Heart left ventricle (tissue), 16 donors: ENCODE measurements at regions not wholly inside any gene's neighbourhood (a gene's known extent, or its start where the extent isn't known, plus 50 kb on each side); places are given as distances from the start of the nearest gene placed in this dataset.

ENCODE experiments used
- ATAC-seq, 4 donors: fragments of 200-7000 bp; cut with Tn5 transposase; one replicate each; pipeline ENCODE4 v1.9.1; 2020 to 2022; ENCODE audit warnings: moderate library complexity in 4 of 4, mild to moderate bottlenecking in 3 of 4, moderate number of reproducible peaks in 1 of 4
- DNase-seq, 5 donors: peaks; one replicate each; pipeline ENCODE4 v3.0.0-alpha.2; 2020
- H3K27ac ChIP-seq, 12 donors: fragments of 200-600 bp; sonication (generic) in 4 of 12; one replicate each; pipeline versions ENCODE4 v1.5.0 to v1.8.0; 2016 to 2022; ENCODE audit warnings: mild to moderate bottlenecking in 2 of 12
- H3K27me3 ChIP-seq, 9 donors: fragments of 200-600 bp; sonication (generic) in 2 of 9; one replicate each; pipeline versions ENCODE4 v1.5.1 to v1.8.0; 2016 to 2022; ENCODE audit warnings: mild to moderate bottlenecking in 3 of 9
- H3K36me3 ChIP-seq, 9 donors: fragments of 200-600 bp; sonication (generic) in 2 of 9; one replicate each; pipeline versions ENCODE4 v1.5.0 to v1.8.0; 2018 to 2022; ENCODE audit warnings: mild to moderate bottlenecking in 2 of 9
- H3K4me1 ChIP-seq, 12 donors: fragments of 200-600 bp; sonication (generic) in 4 of 12; one replicate each; pipeline versions ENCODE4 v1.5.0 to v1.8.0; 2016 to 2022; ENCODE audit warnings: mild to moderate bottlenecking in 3 of 12
- H3K4me3 ChIP-seq, 12 donors: fragments of 200-600 bp; sonication (generic) in 4 of 12; one replicate each; pipeline versions ENCODE4 v1.5.0 to v1.8.0; 2017 to 2022; ENCODE audit warnings: mild to moderate bottlenecking in 9 of 12, moderate library complexity in 4 of 12
- H3K9me3 ChIP-seq, 12 donors: fragments of 200-600 bp; sonication (generic) in 4 of 12; one replicate each; pipeline versions ENCODE4 v1.5.0 to v1.8.0; 2016 to 2022; ENCODE audit warnings: mild to moderate bottlenecking in 1 of 12
- POLR2A ChIP-seq, 2 donors: fragments of 450-650 bp; IDR thresholded peaks; one replicate each; pipeline ENCODE4 v1.6.1; 2017; ENCODE audit warnings: antibody characterized with exemption in 2 of 2, mild to moderate bottlenecking in 2 of 2, moderate library complexity in 2 of 2
- WGBS, 4 donors: extraction: QIAGEN DNeasy Blood & Tissue Kit in 2 of 4; methylation state at CpG; one replicate each; pipeline versions ENCODE4 v1.1.5 to v1.1.7; 2013 to 2018; 5-methylcytosine and 5-hydroxymethylcytosine counted together
- intact Hi-C, 10 donors: fragments of 100-400 bp; cut with DNase I; formaldehyde crosslinking; loops; one replicate each; pipeline versions ENCODE4 v1.11.1 to v1.14.2; 2022
- TF ChIP-seq, protein P1 (sequence below), 12 donors: fragments of 200-600 bp; sonication (generic) in 4 of 12; IDR thresholded peaks; one replicate each; pipeline versions ENCODE4 v1.5.0 to v1.8.0; 2018 to 2022; ENCODE audit warnings: antibody characterized with exemption in 12 of 12, mild to moderate bottlenecking in 5 of 12
- donor health status: ischemic (EF 13 %, LVEDD 7.1; RV severe dilation, severe dysfunction).
- donor health status: healthy with polysubstance abuse.
- donor health status: DM: no; HTN: yes; CAD: no.
- donor health status: DM: no; HTN: no; CAD: no.
- donor health status: ischemic (EF 25% LVEDD 6.9; RV normal size, moderate dysfunction).
- donor health status: ischemic (EF 25% LVEDD 5.7; RV mildly dilated, moderate dysfunction).
- donor health status: healthy.
- donor health status: DM: yes; HTN: yes; CAD: no.
- donor health status: ischemic (EF 35%, LVEDD 5.7; RV mildly dilated, moderate dysfunction).
- donor health status: nonischemic (EF 11% LVEDD 7.7; RV severe dilation, severe dysfunction).
- donor health status: DM: yes; HTN: yes; CAD: no.
- donor health status: PGD.
- donor health status: ischemic (EF 29% LVEDD 5.4; RV normal size, mild dysfunction).
- donor health status: nonischemic (EF 23%, LVEDD 6.1; RV moderate dilation, normal function).

- intact Hi-C loops, result no loop called here
- Histone ChIP-seq H3K27me3 (peaks cover 0 to 41% (median 18%) of the 10 kb centered on the region in 9 donors), H3K36me3 (no peaks in the 10 kb centered on the region), H3K4me3 (peak overlapping the region in 11 of 12 donors; percentile 9 to 47 (median 38)), H3K27ac (no peak overlapping the region), H3K9me3 (no peaks in the 10 kb centered on the region), H3K4me1 (peaks cover 0 to 12% (median 0%) of the 10 kb centered on the region in 12 donors)
- ATAC-seq (peak in 2 of 4 donors; percentile 30 to 44), DNase-seq (no peak)
- no peak for TF ChIP-seq POLR2A (IDR thresholded peaks at IDR 0.05)
- TF ChIP-seq, protein P1, sequence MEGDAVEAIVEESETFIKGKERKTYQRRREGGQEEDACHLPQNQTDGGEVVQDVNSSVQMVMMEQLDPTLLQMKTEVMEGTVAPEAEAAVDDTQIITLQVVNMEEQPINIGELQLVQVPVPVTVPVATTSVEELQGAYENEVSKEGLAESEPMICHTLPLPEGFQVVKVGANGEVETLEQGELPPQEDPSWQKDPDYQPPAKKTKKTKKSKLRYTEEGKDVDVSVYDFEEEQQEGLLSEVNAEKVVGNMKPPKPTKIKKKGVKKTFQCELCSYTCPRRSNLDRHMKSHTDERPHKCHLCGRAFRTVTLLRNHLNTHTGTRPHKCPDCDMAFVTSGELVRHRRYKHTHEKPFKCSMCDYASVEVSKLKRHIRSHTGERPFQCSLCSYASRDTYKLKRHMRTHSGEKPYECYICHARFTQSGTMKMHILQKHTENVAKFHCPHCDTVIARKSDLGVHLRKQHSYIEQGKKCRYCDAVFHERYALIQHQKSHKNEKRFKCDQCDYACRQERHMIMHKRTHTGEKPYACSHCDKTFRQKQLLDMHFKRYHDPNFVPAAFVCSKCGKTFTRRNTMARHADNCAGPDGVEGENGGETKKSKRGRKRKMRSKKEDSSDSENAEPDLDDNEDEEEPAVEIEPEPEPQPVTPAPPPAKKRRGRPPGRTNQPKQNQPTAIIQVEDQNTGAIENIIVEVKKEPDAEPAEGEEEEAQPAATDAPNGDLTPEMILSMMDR (IDR thresholded peaks at IDR 0.05), result no peak
- 2 to 3% (median 2%) methylated on average over 38 to 61 of the region's 61 CpGs for WGBS, 4 donors
These were observed 66.8 kb upstream of the RGS7 start for GRCh38 chr1:241423541-241424479.

DNA sequence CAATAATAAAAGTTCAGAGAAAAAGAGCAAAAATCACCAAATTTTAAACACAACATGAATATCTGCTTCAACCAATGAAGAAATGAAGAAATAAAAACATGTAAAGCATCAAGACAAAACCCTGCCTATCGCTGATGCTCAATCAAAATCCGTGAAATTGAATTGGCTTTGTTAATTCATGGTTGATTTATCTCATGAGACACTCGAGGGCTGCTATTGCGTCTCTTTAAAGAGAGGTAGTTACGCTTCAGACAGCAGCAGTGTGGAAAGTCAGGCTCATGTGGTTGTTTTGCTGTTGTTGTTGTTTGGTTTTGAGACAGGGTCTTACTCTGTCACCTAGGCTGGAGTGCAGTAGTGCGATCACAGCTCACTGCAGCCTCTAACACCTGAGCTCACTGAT is 65.5 kb upstream of the RGS7 start:
- no peaks in the 10 kb centered on the region for H3K9me3 ChIP-seq
- intact Hi-C loops, result no loop called here
- peaks cover 0 to 41% (median 18%) of the 10 kb centered on the region in 9 donors for H3K27me3 ChIP-seq
- H3K27ac ChIP-seq, result no peak overlapping the region
- ATAC-seq (no peak), DNase-seq (no peak)
- 85 to 89% (median 86%) methylated on average over 6 of the region's 6 CpGs for WGBS, 4 donors
- H3K36me3 ChIP-seq, result no peaks in the 10 kb centered on the region
- TF ChIP-seq, protein P1 (IDR thresholded peaks at IDR 0.05), result no peak
- no peak for TF ChIP-seq POLR2A (IDR thresholded peaks at IDR 0.05)
- no peak overlapping the region for H3K4me3 ChIP-seq
- peaks cover 0 to 12% (median 0%) of the 10 kb centered on the region in 12 donors for H3K4me1 ChIP-seq

- ATAC-seq (no peak), DNase-seq (no peak)
- no peaks in the 10 kb centered on the region for H3K36me3 ChIP-seq
- H3K4me3 ChIP-seq, result no peak overlapping the region
- H3K4me1 ChIP-seq, result peaks cover 0 to 12% (median 0%) of the 10 kb centered on the region in 12 donors
- TF ChIP-seq POLR2A (IDR thresholded peaks at IDR 0.05), result no peak
- TF ChIP-seq, protein P1 (IDR thresholded peaks at IDR 0.05), result no peak
- no peaks in the 10 kb centered on the region for H3K9me3 ChIP-seq
- H3K27ac ChIP-seq, result no peak overlapping the region
- 78 to 85% (median 81%) methylated on average over 3 of the region's 3 CpGs for WGBS, 4 donors
- H3K27me3 ChIP-seq, result peaks cover 0 to 33% (median 18%) of the 10 kb centered on the region in 9 donors
- intact Hi-C loops, result no loop called here
These were observed 63.0 kb upstream of the RGS7 start for GRCh38 chr1:241419986-241420385.

- no peak for DNase-seq
- no peaks in the 10 kb centered on the region for H3K9me3 ChIP-seq
- no peak overlapping the region for H3K4me3 ChIP-seq
These were observed 60.3 kb upstream of the RGS7 start for GRCh38 chr1:241417258-241417657.

More at GRCh38 chr1:241417258-241417657, 60.3 kb upstream of the RGS7 start:
- TF ChIP-seq POLR2A (IDR thresholded peaks at IDR 0.05), result no peak
- TF ChIP-seq, protein P1 (IDR thresholded peaks at IDR 0.05), result no peak
- Histone ChIP-seq H3K27me3 (peaks cover 0 to 9% (median 0%) of the 10 kb centered on the region in 9 donors), H3K4me1 (no peaks in the 10 kb centered on the region), H3K36me3 (no peaks in the 10 kb centered on the region), H3K27ac (no peak overlapping the region)
- no peak for ATAC-seq
- WGBS, 4 donors, result 55 to 75% (median 62%) methylated on average over 1 of the region's 1 CpG
- intact Hi-C loops, result no loop called here
